Cerebellar cortex (tissue), 1 donor: ENCODE measurements at regions not wholly inside any gene's neighbourhood (a gene's known extent, or its start where the extent isn't known, plus 50 kb on each side); places are given as distances from the start of the nearest gene placed in this dataset.
"Not testable (repeated sequence)": the region's sequence is repeated elsewhere in the genome, so short reads cannot be mapped to it uniquely, and the experiment has no call there.

Experiments used
- DNase-seq: peaks from one replicate; pipeline ENCODE4 v3.0.0-alpha.2; 2015; ENCODE audit warnings: low spot score

GRCh38 chr6:155676346-155676745 lies 220.7 kb upstream of the NOX3 start:
- DNase-seq: no peak

- no peak for DNase-seq
Measured at GRCh38 chr6:155670655-155671054, 215.0 kb upstream of the NOX3 start.

GRCh38 chr6:155660251-155660977 lies 204.8 kb upstream of the NOX3 start:
- no peak for DNase-seq

GRCh38 chr6:155656024-155656423 lies 200.4 kb upstream of the NOX3 start:
- no peak for DNase-seq

GRCh38 chr6:155654474-155654873 lies 198.8 kb upstream of the NOX3 start:
- no peak for DNase-seq

GRCh38 chr6:155648301-155648700 lies 192.7 kb upstream of the NOX3 start:
- DNase-seq: no peak

- DNase-seq: no peak
Measured at GRCh38 chr6:155647354-155647753, 191.7 kb upstream of the NOX3 start.

GRCh38 chr6:155646443-155646842 lies 190.8 kb upstream of the NOX3 start:
- no peak for DNase-seq

- no peak for DNase-seq
Measured at GRCh38 chr6:155645325-155645724, 189.7 kb upstream of the NOX3 start.

GRCh38 chr6:155641603-155642002 lies 186.0 kb upstream of the NOX3 start:
- no peak for DNase-seq

GRCh38 chr6:155638200-155638599 lies 182.6 kb upstream of the NOX3 start:
- DNase-seq: no peak

GRCh38 chr6:155635416-155635815 lies 179.8 kb upstream of the NOX3 start:
- DNase-seq: no peak

GRCh38 chr6:155630085-155630484 lies 174.4 kb upstream of the NOX3 start:
- no peak for DNase-seq

- DNase-seq: no peak
Measured at GRCh38 chr6:155629652-155630051, 174.0 kb upstream of the NOX3 start.

- no peak for DNase-seq
Measured at GRCh38 chr6:155628306-155628705, 172.7 kb upstream of the NOX3 start.

- not testable (repeated sequence) for DNase-seq
Measured at GRCh38 chr6:155627722-155628212, 172.1 kb upstream of the NOX3 start.

- no peak for DNase-seq
Measured at GRCh38 chr6:155623450-155624178, 168.0 kb upstream of the NOX3 start.

- DNase-seq: no peak
Measured at GRCh38 chr6:155614606-155615005, 159.0 kb upstream of the NOX3 start.

GRCh38 chr6:155611742-155612141 lies 156.1 kb upstream of the NOX3 start:
- no peak for DNase-seq

GRCh38 chr6:155604991-155605390 lies 149.4 kb upstream of the NOX3 start:
- DNase-seq: no peak

GRCh38 chr6:155599561-155599960 lies 143.9 kb upstream of the NOX3 start:
- no peak for DNase-seq

- DNase-seq: no peak
Measured at GRCh38 chr6:155599160-155599559, 143.5 kb upstream of the NOX3 start.

- DNase-seq: no peak
Measured at GRCh38 chr6:155595284-155595683, 139.6 kb upstream of the NOX3 start.
